ENCODE measurements at regions not wholly inside any gene's neighbourhood (a gene's known extent, or its start where the extent isn't known, plus 50 kb on each side); places are given as distances from the start of the nearest gene placed in this dataset.
A peak's percentile ranks its signal among the peaks of the same experiment; 100 is the strongest.

- Histone ChIP-seq H3K9ac (ENCODE audit: insufficient read depth, low read length) (peak overlapping the region; percentile 23), H3K79me2 (ENCODE audit: control insufficient read depth, insufficient read depth, low read length) (peaks cover 7% of the 10 kb centered on the region), H4K20me1 (ENCODE audit: control insufficient read depth, extremely low read depth, insufficient read depth, low read length) (no peaks in the 10 kb centered on the region), H3K36me3 (ENCODE audit: control insufficient read depth, insufficient read depth, low read length) (no peaks in the 10 kb centered on the region), H3K4me1 (ENCODE audit: control insufficient read depth, extremely low read depth, insufficient read depth, low read length) (peaks cover 8% of the 10 kb centered on the region), H3K4me3 (replicated peaks in 1 of 4; ENCODE audit: control extremely low read depth in 1 of 4, insufficient read depth in 1 of 4, low read depth in 3 of 4, low read length in 4 of 4) (peak overlapping the region; percentile 29 to 82 (median 38)), H3K9me3 (ENCODE audit: control insufficient read depth, insufficient read depth, low read depth, low read length) (no peaks in the 10 kb centered on the region), H2AFZ (ENCODE audit: low read length) (peak overlapping the region; percentile 80), H3K4me2 (ENCODE audit: extremely low read depth, insufficient read depth, low read length) (peak overlapping the region; percentile 71), H3K27me3 (ENCODE audit: control insufficient read depth, insufficient read depth, low read length) (peaks cover 31% of the 10 kb centered on the region), H3K27ac (ENCODE audit: insufficient read depth, low read length) (no peak overlapping the region)
- peak in 1 of 2 donors; percentile 1 for TF ChIP-seq CTCF (conservative IDR thresholded peaks at IDR 0.05 in 1 of 2, IDR thresholded peaks at IDR 0.05 in 1 of 2; ENCODE audit: low read depth in 1 of 2, low read length in 2 of 2)
- TF ChIP-seq EZH2 (IDR thresholded peaks at IDR 0.05; ENCODE audit: low read length, missing control alignments): peak; percentile 38
- peak; percentile 20 to 27 for DNase-seq (ENCODE audit: low read depth in 2 of 2)
These were observed 246.8 kb upstream of the TOPAZ1 start for GRCh38 chr3:43994657-43995546.

- Histone ChIP-seq H3K9me3 (ENCODE audit: control insufficient read depth, insufficient read depth, low read depth, low read length) (no peaks in the 10 kb centered on the region), H3K4me2 (ENCODE audit: extremely low read depth, insufficient read depth, low read length) (peak overlapping the region; percentile 71), H2AFZ (ENCODE audit: low read length) (peak overlapping the region; percentile 64), H3K9ac (ENCODE audit: insufficient read depth, low read length) (peak overlapping the region; percentile 23), H4K20me1 (ENCODE audit: control insufficient read depth, extremely low read depth, insufficient read depth, low read length) (no peaks in the 10 kb centered on the region), H3K4me3 (replicated peaks in 1 of 4; ENCODE audit: control extremely low read depth in 1 of 4, insufficient read depth in 1 of 4, low read depth in 3 of 4, low read length in 4 of 4) (peak overlapping the region; percentile 38 to 82 (median 54)), H3K27me3 (ENCODE audit: control insufficient read depth, insufficient read depth, low read length) (peaks cover 31% of the 10 kb centered on the region), H3K4me1 (ENCODE audit: control insufficient read depth, extremely low read depth, insufficient read depth, low read length) (peaks cover 8% of the 10 kb centered on the region), H3K79me2 (ENCODE audit: control insufficient read depth, insufficient read depth, low read length) (peaks cover 15% of the 10 kb centered on the region), H3K27ac (ENCODE audit: insufficient read depth, low read length) (no peak overlapping the region), H3K36me3 (ENCODE audit: control insufficient read depth, insufficient read depth, low read length) (no peaks in the 10 kb centered on the region)
- TF ChIP-seq EZH2 (IDR thresholded peaks at IDR 0.05; ENCODE audit: low read length, missing control alignments) (peak; percentile 20), CTCF (conservative IDR thresholded peaks at IDR 0.05 in 1 of 2, IDR thresholded peaks at IDR 0.05 in 1 of 2; ENCODE audit: low read depth in 1 of 2, low read length in 2 of 2) (no peak)
- DNase-seq (ENCODE audit: low read depth in 2 of 2): no peak
These were observed 245.9 kb upstream of the TOPAZ1 start for GRCh38 chr3:43995547-43996378.

Data from fibroblast of lung (primary cell).